ENCODE measurements at regions not wholly inside any gene's neighbourhood (a gene's known extent, or its start where the extent isn't known, plus 50 kb on each side); places are given as distances from the start of the nearest gene placed in this dataset.

- TF ChIP-seq, protein P1, sequence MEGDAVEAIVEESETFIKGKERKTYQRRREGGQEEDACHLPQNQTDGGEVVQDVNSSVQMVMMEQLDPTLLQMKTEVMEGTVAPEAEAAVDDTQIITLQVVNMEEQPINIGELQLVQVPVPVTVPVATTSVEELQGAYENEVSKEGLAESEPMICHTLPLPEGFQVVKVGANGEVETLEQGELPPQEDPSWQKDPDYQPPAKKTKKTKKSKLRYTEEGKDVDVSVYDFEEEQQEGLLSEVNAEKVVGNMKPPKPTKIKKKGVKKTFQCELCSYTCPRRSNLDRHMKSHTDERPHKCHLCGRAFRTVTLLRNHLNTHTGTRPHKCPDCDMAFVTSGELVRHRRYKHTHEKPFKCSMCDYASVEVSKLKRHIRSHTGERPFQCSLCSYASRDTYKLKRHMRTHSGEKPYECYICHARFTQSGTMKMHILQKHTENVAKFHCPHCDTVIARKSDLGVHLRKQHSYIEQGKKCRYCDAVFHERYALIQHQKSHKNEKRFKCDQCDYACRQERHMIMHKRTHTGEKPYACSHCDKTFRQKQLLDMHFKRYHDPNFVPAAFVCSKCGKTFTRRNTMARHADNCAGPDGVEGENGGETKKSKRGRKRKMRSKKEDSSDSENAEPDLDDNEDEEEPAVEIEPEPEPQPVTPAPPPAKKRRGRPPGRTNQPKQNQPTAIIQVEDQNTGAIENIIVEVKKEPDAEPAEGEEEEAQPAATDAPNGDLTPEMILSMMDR (IDR thresholded peaks at IDR 0.05; ENCODE audit: insufficient read depth, low read length) = no peak
- no peak for TF ChIP-seq POLR2AphosphoS5 (IDR thresholded peaks at IDR 0.05; ENCODE audit: low read depth)
- TF ChIP-seq, protein P2, sequence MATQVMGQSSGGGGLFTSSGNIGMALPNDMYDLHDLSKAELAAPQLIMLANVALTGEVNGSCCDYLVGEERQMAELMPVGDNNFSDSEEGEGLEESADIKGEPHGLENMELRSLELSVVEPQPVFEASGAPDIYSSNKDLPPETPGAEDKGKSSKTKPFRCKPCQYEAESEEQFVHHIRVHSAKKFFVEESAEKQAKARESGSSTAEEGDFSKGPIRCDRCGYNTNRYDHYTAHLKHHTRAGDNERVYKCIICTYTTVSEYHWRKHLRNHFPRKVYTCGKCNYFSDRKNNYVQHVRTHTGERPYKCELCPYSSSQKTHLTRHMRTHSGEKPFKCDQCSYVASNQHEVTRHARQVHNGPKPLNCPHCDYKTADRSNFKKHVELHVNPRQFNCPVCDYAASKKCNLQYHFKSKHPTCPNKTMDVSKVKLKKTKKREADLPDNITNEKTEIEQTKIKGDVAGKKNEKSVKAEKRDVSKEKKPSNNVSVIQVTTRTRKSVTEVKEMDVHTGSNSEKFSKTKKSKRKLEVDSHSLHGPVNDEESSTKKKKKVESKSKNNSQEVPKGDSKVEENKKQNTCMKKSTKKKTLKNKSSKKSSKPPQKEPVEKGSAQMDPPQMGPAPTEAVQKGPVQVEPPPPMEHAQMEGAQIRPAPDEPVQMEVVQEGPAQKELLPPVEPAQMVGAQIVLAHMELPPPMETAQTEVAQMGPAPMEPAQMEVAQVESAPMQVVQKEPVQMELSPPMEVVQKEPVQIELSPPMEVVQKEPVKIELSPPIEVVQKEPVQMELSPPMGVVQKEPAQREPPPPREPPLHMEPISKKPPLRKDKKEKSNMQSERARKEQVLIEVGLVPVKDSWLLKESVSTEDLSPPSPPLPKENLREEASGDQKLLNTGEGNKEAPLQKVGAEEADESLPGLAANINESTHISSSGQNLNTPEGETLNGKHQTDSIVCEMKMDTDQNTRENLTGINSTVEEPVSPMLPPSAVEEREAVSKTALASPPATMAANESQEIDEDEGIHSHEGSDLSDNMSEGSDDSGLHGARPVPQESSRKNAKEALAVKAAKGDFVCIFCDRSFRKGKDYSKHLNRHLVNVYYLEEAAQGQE (IDR thresholded peaks at IDR 0.05; ENCODE audit: insufficient replicate concordance, low read depth) = no peak
Measured at GRCh38 chr5:92678640-92679039, 902.4 kb downstream of the NR2F1-AS1 start.

All from HL-60 (cell line).